HPDE6-E6E7 (cell line): ENCODE measurements at regions not wholly inside any gene's neighbourhood (a gene's known extent, or its start where the extent isn't known, plus 50 kb on each side); places are given as distances from the start of the nearest gene placed in this dataset.

ENCODE experiments used
- DNase-seq: peaks from one replicate; pipeline ENCODE4 v3.0.0; 2011; ENCODE audit warnings: missing footprints; ENCODE audit errors: extremely low spot score

DNA sequence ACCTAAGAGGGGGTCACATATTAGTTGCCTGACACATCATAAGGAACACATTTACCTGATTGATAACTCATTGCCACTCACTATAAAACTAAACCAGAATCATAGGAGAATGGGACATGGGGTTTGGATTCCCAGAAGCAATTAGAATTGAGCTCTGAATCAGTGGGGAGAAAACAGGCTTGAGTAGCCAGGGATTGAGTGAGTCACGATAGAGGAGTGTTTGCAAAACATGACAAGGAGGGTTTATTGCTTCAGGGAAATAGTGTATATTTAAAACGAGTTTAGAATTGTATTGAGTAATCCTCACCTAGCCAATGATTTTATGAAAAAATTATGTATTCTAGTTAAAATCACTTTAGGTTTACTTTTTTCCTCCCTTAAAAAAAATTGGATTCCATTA, 101.1 kb upstream of the THRB start:
- peak; percentile 4 for DNase-seq

DNA sequence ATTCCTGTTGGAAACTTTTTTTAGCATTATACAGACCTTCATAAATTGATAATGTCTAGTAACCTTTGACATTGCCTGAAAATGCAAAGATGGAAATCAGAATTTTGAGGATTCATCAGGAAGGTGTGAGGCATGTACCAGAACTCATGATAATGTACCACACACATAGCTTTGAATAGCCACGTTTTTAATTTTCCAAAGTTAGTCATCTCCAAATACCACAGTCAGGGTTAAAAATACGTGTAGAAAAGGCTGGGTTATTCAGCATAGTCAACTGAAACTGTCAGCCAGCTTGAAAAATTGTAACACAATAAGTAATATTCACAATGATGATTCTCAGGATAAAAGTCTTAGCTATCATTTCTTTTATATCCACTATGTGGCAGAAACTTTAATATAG, 102.0 kb upstream of the THRB start:
- no peak for DNase-seq

DNA sequence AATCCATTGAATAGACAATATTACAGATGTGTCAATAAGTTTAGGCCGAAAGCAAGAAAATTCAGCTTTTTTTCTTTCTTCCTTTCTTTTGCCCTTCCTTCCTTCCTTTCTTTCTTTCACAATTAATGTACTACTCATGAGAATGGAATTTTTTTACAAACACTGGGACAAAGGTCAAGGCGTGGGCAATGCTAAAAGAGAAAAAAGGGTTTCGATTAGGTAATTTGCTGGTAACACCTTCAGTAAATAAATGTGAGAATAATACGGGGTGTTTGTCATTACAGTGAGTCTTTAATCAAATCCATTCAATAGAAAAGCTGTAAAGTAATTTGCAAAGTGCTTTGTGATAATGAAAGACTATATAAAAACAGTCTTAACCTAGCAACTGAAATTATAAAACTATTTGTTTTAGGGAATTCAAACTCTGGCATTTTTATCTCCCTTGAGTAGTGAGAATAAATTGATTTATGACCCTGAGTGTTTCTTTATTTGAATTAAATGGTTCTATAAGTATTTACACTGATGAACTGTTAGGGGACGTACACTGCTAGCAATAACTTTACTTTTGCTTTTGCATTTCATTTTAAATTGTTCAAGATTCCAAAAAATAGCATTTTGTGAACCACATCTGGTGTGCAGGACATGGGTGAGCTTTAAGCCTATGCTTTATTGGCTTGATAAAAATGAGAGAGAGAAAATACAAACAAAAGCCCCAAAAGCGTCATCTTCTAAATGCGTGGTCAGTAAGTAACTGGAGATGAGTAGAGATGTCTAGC, 104.2 kb upstream of the THRB start:
- peak; percentile 2 for DNase-seq

DNA sequence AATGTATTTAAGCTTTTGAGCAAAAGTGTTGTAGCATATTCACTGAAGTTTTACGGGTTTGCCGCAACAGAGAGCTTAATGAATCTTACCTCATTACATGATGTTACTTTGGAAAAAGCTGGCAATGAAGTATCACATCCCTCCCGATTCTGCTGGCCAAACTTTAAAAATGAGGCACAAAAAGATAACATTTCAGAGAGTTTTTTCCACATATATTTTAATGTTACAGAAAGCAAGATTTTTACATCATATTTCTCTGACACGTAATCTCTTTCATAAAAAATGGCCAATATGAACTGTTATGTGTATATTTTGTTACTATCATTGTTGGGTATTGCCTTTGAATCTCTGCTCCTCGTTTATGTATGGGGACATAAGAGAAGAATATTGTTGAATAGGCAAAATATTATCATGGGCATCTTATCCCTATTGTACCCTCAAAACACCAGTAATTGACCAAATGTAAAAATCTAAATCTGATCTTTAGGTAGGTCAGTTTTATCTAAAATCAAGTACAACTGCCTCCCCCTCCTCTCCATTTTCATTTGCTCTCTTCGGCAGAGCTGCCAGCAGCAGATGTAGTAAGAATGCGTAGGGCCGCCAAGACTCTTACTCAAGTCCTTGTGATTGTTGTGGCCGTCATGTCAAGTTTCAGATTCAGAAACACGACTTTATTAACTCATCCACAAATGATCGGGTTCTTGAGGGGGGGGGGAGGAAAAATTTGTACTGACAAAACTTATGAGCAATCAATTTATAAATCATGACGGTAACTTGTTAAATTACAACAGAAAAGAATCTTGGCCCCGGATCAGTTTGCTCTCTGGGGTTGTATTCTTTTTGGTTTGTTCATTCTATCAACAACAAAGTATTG, 106.7 kb upstream of the THRB start:
- no peak for DNase-seq

DNA sequence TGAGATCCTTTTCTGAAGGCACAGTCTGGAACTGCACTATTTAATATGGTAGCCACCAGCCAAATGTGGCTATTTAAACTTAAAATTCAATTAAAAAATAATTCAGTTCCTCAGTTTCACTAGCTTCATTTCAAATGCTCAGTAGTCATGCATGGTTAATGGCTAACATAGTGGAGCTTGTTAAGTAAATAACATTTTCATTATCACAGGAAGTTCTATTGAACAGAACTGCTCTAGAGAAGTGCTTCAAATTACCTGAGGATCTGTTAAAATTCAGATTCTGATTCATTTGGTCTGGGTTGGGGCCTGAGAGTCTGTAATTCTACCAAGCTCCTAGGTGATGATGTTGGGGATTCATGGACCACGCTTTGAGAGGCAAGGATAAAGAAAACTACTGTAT, 109.6 kb upstream of the THRB start:
- DNase-seq: no peak

DNA sequence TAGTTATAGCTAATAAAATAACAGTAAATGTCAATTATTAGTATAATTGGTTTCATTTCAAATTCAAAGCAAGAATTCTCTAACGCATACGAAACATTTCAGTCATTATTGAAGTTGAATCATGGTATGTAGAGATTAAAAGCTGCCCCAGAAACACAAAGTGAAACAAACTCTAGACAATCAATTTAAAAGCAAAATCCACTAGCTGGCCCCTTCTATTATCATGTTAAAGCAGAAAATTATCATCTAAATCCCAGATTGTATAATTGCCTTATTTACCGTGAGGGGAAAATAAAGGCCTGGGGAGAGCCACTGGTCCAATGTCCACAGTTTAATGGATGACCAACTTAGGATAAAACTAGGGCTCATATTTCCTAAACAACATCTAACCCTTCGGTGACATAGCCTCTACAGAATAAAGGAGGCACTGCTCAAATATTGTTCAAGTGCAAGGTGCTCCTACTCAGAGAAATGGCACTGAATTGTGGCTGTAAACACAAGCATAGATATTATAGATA, 110.9 kb upstream of the THRB start:
- DNase-seq: no peak

DNA sequence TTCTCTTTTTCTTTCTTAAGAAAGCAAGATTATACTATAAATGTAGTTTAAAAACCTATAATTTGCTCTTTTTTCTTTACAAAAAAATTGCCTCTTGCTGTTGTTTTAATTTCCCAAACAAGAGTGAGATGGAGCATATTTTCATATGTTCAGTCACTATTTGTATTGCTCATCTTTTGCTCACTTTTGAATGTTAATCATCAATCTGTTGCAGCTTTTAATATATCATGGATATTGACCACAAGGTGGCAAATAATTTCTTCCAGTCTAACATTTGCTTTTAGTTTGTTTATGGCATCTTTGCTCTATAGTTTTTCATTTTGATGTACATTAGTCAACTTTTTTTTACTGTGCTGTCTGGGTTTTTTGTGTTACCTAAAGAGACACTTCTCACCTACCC, 112.6 kb upstream of the THRB start:
- no peak for DNase-seq

DNA sequence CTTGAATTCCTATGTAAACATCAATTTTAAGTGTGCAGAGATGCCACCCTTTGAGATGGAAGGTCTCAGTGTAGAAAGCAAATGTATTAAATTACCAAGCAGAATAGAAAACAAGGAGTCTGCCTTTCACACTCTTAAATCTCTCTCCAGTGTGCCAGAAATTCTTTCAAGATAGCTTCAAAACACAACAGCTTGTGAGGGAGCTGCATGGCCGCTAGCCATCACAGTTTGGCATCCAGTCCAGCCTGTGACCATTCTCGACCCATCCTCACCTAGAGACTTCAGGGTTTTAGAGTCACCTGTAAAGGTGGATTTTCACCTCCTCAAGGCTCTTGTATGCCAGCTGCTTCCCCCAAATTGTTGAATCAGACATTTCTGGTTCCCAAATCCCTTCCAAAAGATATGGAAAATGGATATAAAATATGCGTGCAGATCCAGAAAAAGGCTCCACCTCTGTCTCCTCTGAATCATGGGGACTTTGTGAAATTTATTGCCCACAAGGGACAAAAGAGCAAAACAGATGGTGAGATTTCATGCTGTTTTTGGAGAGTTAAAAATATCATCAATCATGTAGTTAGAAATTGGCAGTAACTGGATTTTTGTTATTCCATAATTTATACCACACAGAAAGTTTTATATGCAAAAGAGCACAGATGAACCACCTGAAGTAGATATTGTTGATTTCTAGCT, 114.2 kb upstream of the THRB start:
- DNase-seq: no peak

DNA sequence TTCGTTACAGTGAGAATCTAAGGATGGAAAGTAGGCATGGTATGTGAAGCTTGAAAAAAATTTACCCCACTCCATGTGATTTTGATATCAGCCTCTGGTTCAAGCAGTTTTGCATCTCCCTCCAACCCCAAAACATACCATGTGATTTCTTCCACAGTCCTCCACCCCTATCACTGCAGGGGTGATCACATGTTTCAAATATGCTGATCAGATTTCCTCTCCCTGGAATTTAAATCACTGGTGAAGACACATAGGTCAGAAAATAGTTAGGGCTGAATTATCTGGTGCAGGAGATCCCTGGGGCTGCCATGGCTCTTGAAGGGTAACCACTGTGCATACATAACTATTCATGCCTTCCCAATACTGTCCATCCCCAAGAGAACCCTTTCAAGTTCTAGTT, 119.7 kb upstream of the THRB start:
- no peak for DNase-seq

DNA sequence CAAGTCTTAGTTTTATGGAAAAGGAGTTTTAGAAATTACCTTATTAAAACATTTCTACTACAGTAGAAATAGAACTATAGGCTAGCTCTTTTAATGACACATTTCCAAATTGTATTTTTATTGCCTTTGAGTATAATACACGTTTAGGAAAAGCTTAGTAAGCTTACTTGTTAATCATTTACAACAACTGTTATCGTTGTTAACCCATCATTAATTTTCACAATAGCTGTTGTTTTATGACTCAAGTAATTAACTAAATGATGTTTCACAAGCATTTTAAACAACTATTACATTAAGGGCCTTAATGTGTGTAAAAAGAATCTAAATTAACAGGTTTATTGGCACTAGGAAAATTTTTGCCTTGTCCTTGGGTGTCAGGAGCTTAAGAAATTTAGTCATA, 120.5 kb upstream of the THRB start:
- no peak for DNase-seq

DNA sequence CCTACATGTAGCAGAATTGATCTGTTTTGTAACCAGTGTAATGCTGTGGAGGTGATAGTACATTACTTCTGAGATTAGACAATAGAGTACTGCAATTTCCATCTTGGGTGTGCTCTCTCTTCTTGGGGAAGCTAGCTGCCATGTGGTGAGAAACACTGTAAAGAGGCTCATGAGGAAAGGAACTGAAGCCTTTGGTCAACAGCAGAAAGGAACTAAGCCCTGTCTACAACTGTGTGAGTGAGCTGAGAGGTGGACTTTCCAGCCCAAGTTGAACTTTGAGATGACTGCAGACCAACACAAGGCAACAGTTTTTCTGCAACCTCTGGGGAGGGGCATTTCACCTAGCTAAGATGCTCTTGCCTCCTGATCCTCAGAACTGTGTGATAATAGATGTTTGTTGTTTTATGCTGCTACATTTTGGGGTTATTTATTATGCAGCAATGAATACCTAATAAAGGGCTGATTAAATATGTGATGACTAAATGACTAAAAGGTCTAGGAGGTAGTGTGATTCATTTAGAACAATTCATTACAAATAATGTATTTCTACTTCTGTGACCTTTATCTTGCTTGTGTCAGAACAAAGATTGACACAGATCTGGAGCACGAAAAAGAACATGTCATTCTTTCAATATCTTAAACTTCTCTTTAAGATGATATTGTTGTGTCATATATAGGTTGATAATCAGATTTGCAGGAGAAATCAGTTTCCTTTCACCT, 121.6 kb upstream of the THRB start:
- DNase-seq: no peak

DNA sequence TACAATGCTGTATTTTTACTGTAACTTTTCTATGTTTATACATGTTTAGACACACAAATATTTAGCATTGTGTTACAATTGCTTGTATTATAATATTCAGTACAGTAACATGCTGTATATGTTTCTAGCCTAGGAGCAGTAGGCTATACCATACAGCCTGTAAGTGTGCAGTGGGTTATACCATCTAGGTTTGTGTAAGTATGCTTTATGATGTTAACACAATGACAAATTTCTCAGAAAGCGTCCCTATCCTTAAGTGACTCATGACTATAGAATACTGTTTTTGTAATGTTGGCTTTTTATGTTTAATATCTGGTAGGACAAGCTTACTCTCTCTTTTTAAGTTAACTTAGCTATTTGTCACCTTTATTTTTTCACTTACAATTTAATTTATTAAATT, 127.5 kb upstream of the THRB start:
- no peak for DNase-seq

DNA sequence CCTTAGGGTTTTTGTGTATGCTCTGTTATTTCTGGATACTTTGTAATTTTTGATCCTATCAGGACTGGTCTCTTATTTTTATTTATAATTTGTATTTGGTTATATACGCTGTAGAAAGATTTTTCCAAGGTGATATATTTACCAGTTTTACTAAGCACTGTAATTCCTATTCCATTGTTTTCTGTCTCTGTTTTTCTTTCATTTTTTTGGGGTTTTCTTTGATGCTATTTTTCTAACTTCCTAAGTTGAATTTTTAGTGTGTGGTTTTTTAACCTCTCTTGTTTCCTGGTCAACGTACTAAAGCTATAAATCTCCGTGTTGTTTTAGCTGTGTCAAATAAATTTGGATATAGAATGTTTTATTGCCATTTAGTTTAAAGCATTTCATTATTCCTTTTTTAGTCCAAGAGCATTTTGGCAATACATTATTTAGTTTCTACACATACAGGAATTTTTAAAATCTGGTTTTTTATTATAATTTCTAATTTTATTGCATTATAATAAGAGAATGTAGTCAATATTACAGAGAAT, 128.1 kb upstream of the THRB start:
- DNase-seq: no peak

DNA sequence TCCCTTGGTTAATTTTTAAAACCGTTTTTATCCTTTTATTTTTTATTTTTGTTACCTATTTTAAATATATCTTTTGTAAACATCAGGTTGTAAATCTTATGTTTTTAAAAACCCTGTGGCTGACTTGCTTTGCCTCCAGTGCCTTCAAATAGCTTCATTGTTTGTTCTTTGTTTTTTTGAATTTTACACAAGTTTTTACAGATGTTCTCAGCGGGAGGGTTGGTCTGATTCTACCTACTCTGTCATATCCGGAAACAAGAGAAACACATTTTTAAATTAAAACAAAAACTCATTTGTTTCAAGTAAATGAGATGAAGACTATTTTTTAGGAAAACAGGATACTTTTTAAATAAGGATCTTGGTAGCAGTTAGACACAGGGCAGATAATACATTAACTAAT, 129.0 kb upstream of the THRB start:
- no peak for DNase-seq

DNA sequence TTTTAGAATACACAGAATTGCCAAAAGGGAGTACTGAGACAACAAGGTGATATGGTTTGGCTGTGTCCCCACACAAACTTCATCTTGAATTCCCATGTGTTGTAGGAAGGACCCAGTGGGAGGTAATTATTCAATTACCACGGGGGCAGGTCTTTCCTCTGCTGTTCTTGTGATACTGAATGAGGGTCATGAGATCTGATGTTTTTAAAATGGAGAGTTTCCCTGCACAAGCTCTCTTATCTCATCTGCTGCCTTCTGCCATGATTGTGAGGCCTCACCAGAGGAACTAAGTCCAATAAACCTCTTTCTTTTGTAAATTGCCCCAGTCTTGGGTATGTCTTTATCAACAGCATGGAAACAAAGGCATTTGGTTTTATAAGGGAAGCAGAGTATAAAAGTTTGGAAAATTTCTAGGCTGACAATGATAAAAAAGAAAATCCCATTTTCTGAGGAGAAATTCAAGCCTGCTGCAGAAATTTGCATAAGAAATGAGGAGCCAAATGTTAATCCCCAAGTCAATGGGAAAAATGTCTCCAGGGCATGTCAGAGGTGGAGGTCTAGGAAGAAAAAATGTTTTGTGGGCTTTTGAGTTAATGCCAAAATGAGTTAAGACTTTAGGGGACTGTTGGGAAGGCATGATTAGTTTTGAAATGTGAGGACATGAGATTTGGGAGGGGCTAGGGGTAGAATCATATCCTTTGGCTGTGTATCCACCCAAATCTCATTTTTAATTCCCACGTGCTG, 130.5 kb upstream of the THRB start:
- DNase-seq: no peak

DNA sequence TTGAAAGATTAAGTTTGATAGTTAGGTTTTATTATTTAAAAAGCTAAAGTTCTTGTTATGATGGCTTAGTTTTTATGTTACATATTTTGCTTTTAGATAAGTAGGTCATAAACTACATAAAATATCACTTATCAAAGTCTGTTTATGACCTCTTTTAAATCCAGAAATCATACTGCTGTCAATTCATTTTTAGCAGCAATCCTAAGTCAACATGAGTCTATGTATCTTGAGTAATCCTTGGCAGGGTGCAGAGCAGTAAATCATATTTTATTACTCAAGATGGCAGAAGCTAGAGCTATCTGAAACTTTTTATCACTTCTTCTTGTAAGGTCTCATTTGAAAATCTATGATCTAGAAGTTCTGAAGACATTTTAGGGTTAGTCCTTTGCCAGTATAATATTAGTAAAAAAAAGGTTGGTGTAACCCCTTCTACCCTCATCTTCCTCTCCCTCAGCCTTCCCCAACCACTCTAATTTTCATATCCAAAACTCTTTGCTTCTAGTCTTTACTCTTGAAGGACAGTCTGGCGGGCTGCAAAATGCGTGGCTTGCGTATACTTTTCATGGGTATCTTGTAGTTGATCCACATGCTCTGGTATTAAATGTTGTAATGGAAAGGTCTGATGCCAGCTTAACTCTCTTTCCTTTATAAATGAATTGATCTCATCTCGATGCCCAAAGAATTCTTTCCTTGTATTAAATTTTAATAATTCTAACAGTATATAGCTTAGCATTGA, 134.0 kb upstream of the THRB start:
- no peak for DNase-seq

DNA sequence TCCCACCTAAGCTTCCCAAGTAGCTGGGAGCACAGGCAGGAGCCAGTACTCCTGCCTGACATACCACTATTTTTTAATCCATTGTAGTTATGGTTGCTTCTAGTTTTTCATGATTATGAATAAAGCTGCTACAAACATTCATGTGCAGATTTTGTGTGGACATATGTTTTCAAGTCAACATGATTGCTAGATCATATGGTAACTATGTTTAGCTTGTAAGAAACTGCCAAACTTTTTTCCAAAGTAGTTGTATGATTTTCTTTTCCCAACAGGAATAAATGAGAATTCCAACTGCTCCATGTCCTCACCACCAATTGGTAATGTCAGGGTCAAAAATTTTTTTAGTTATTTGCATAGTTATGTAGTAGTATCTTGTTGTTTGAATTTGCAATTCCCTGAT, 136.8 kb upstream of the THRB start:
- DNase-seq: no peak

DNA sequence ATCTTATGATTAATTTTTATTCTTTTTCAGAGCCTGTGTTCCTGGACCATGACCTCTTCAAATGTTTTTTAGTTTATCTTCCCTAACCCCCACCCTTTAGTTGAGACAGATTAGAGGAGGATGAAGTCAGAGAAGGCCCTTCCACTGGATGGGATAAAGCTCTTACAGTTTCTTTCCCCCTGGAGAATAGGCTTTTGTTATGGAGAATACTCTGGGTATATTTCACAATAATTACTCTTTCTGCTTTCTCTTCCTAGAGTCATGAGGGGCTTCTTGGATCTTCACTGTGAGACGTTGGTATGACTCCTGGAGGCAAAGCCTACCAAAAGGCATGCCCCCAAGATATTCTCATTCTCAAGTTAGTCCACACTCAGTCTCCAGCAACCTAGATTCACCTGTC, 144.4 kb upstream of the THRB start:
- no peak for DNase-seq

DNA sequence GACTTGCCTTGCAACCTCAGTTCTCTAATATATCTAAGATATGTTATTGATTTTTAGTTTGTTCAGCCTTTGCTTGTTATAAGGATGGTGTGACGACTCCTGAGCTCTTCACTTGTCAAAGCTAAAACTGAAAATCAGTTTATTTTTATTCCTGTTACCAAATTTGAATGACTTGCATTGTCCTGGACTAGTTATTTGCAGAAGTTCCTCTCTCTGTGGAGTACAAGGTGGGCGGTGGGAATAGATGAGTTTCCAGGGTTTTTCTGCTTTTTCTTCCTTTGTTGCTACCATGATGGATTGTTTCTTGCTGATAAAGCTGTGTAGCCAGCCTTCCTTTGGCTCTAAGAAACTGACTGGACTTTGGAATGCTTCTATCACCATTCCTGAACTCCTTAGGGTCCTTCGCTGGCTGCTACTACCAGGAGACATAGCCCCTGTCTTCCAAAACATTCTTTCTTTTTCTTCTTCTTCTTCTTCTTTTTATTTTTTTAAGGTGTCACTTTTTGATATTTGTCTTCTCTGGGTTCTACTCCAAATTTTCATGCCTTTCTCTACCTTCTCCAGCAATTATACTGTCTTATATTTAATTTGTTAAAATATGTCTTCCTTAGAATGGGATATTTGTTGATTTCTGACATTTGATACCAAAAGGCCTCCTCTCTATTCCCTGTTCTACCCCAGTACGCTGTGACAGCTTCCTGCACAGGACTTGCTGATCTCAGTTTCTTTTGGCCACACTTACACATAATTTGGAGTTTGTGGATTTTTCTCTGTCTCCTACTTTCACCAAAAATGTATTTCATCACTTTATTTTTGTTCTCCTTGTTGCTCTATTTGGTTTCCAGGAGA, 145.1 kb upstream of the THRB start:
- DNase-seq: no peak
